ENCODE measurements at regions not wholly inside any gene's neighbourhood (a gene's known extent, or its start where the extent isn't known, plus 50 kb on each side); places are given as distances from the start of the nearest gene placed in this dataset.

GRCh38 chr16:72554935-72555334 lies 383.0 kb upstream of the PMFBP1 start:
- TF ChIP-seq CTCF (IDR thresholded peaks at IDR 0.05): no peak

GRCh38 chr16:72552654-72553053 lies 380.7 kb upstream of the PMFBP1 start:
- TF ChIP-seq CTCF (IDR thresholded peaks at IDR 0.05): no peak

GRCh38 chr16:72551649-72552048 lies 379.7 kb upstream of the PMFBP1 start:
- no peak for TF ChIP-seq CTCF (IDR thresholded peaks at IDR 0.05)

GRCh38 chr16:72549878-72550277 lies 377.9 kb upstream of the PMFBP1 start:
- no peak for TF ChIP-seq CTCF (IDR thresholded peaks at IDR 0.05)

- no peak for TF ChIP-seq CTCF (IDR thresholded peaks at IDR 0.05)
Observed at GRCh38 chr16:72542102-72542501, 370.1 kb upstream of the PMFBP1 start.

GRCh38 chr16:72537664-72538063 lies 365.7 kb upstream of the PMFBP1 start:
- TF ChIP-seq CTCF (IDR thresholded peaks at IDR 0.05): no peak

GRCh38 chr16:72536723-72537435 lies 364.9 kb upstream of the PMFBP1 start:
- TF ChIP-seq CTCF (IDR thresholded peaks at IDR 0.05): no peak

- TF ChIP-seq CTCF (IDR thresholded peaks at IDR 0.05): no peak
Observed at GRCh38 chr16:72532906-72533410, 361.0 kb upstream of the PMFBP1 start.
